GM12878 (cell line): ENCODE measurements at regions not wholly inside any gene's neighbourhood (a gene's known extent, or its start where the extent isn't known, plus 50 kb on each side); places are given as distances from the start of the nearest gene placed in this dataset.

Experiments
- ATAC-seq: fragments of 200-7000 bp; cut with Tn5 transposase; 3 replicates; pipeline ENCODE4 v1.9.1; 2020; ENCODE audit warnings: mild to moderate bottlenecking, moderate library complexity
- BruUV-seq: library from RNA; stranded (reverse); fragments of 400-500 nt; replicated peaks from 2 replicates; lab custom pipeline; 2021; lab: Mats Ljungman, UMichigan
- CTCF ChIA-PET: fragments of 300-600 bp; sonication (Branson Sonifier 250); formaldehyde crosslinking; extraction: SDS; loops from one replicate; lab custom pipeline; 2021; ENCODE audit warnings: inconsistent platforms; lab: Yijun Ruan, JAX
- POLR2A ChIA-PET: fragments of 350-600 bp; formaldehyde crosslinking; extraction: SDS; loops from one replicate; lab custom pipeline; 2021; ENCODE audit warnings: inconsistent platforms; lab: Charles Lee
- RAD21 ChIA-PET: fragments of 300-600 bp; sonication (Branson Sonifier 250); formaldehyde crosslinking; loops from one replicate; lab custom pipeline; 2023; ENCODE audit warnings: antibody characterized with exemption; ENCODE audit not compliant: unreplicated experiment; lab: Charles Lee
- SMC1A ChIA-PET: fragments of 300-600 bp; sonication (Branson Sonifier 250); formaldehyde crosslinking; loops from one replicate; lab custom pipeline; 2023; ENCODE audit not compliant: unreplicated experiment, uncharacterized antibody; lab: Charles Lee
- DNase-seq: peaks from one replicate; pipeline ENCODE4 v3.0.0-alpha.2; 2011; ENCODE audit warnings: low read depth, low spot score
- FAIRE-seq: peaks from 3 replicates; lab custom pipeline; 2011; peaks lifted over from hg19 to GRCh38; lab: Jason Lieb, UNC
- H2AFZ ChIP-seq: 2 replicates; pipeline ENCODE4 v1.6.0; 2011; ENCODE audit warnings: low read depth, low read length, control low read depth; ENCODE audit not compliant: control insufficient read depth
- H3K27ac ChIP-seq: 2 replicates; pipeline ENCODE4 v1.5.1; 2011; ENCODE audit warnings: control low read depth; ENCODE audit not compliant: control insufficient read depth, insufficient read depth
- H3K27me3 ChIP-seq, 2 experiments: replicated peaks in 1 of 2; 2 replicates each; pipeline versions ENCODE4 v1.6.0 to v1.6.1; 2011; ENCODE audit warnings: low read length in 1 of 2; ENCODE audit not compliant: control insufficient read depth in 2 of 2, insufficient read depth in 2 of 2
- H3K36me3 ChIP-seq, 2 experiments: 2 replicates each; pipeline ENCODE4 v1.5.1; 2011; ENCODE audit warnings: low read length in 1 of 2; ENCODE audit not compliant: control insufficient read depth in 2 of 2, insufficient read depth in 2 of 2
- H3K4me1 ChIP-seq: 2 replicates; pipeline ENCODE4 v1.6.1; 2011; ENCODE audit warnings: mild to moderate bottlenecking, low read length, moderate library complexity, mixed read lengths; ENCODE audit not compliant: control insufficient read depth, insufficient read depth
- H3K4me2 ChIP-seq: 2 replicates; pipeline ENCODE4 v1.6.0; 2011; ENCODE audit warnings: control low read depth; ENCODE audit not compliant: control insufficient read depth, insufficient read depth
- H3K4me3 ChIP-seq: fragments of 200-600 bp; sonication (generic); 2 replicates; pipeline ENCODE4 v1.5.1; 2016
- H3K79me2 ChIP-seq: 2 replicates; pipeline ENCODE4 v1.6.0; 2011; ENCODE audit warnings: low read length; ENCODE audit not compliant: control insufficient read depth, insufficient read depth
- H3K9ac ChIP-seq: 2 replicates; pipeline ENCODE4 v1.8.0; 2011; ENCODE audit warnings: low read length, control low read depth, mixed read lengths; ENCODE audit not compliant: control insufficient read depth, insufficient read depth
- H3K9me3 ChIP-seq: replicated peaks from 3 replicates; pipeline ENCODE4 v1.5.1; 2011; ENCODE audit warnings: mild to moderate bottlenecking, low read length; ENCODE audit not compliant: control insufficient read depth, insufficient read depth
- H4K20me1 ChIP-seq: 2 replicates; pipeline ENCODE4 v1.6.0; 2011; ENCODE audit not compliant: control insufficient read depth, insufficient read depth
- CHD4 ChIP-seq: fragments of 200-600 bp; sonication (generic); IDR thresholded peaks from 2 replicates; pipeline ENCODE4 v1.6.1; 2016; ENCODE audit warnings: mild to moderate bottlenecking
- ESRRA ChIP-seq: IDR thresholded peaks from 2 replicates; pipeline ENCODE4 v1.6.1; 2012; ENCODE audit warnings: mild to moderate bottlenecking, low read length, improper control_type of control experiment
- HCFC1 ChIP-seq: fragments of 150-350 bp; IDR thresholded peaks from 2 replicates; pipeline ENCODE4 v1.6.1; 2014; ENCODE audit warnings: low read length
- IKZF1 ChIP-seq: fragments of 450-650 bp; conservative IDR thresholded peaks from 2 replicates; pipeline ENCODE4 v1.6.1; 2017; ENCODE audit warnings: antibody characterized with exemption, mild to moderate bottlenecking
- POLR2AphosphoS5 ChIP-seq: IDR thresholded peaks from 2 replicates; pipeline ENCODE4 v1.6.1; 2011; ENCODE audit warnings: mild to moderate bottlenecking, low read length, inconsistent platforms
- RB1 ChIP-seq: fragments of 450-650 bp; formaldehyde crosslinking; IDR thresholded peaks from 2 replicates; pipeline ENCODE4 v1.6.1; 2017; ENCODE audit warnings: mild to moderate bottlenecking, borderline replicate concordance
- RUNX3 ChIP-seq: IDR thresholded peaks from 2 replicates; pipeline ENCODE4 v1.6.1; 2012; ENCODE audit warnings: low read length, inconsistent platforms
- YY1 ChIP-seq: IDR thresholded peaks from 2 replicates; pipeline ENCODE4 v1.6.1; 2011; ENCODE audit warnings: low read depth, mild to moderate bottlenecking, low read length
- WGBS: methylation state at CpG from one replicate; pipeline ENCODE4 v1.1.6; 2016; ENCODE audit warnings: low lambda C conversion rate; ENCODE audit not compliant: insufficient replicate concordance, insufficient coverage; ENCODE audit errors: missing lambda C conversion rate; 5-methylcytosine and 5-hydroxymethylcytosine counted together
- in situ Hi-C: fragments of 300-500 bp; cut with MboI; formaldehyde crosslinking; loops from 9 replicates; pipeline ENCODE4 v1.14.3; 2018; ENCODE audit warnings: mixed read lengths
- intact Hi-C: fragments of 100-400 bp; cut with micrococcal nuclease; formaldehyde crosslinking; loops from one replicate; pipeline ENCODE4 v1.14.2; 2022; ENCODE audit not compliant: unreplicated experiment
- TF ChIP-seq, protein P1 (sequence below): IDR thresholded peaks from 2 replicates; pipeline ENCODE4 v1.6.1; 2011; ENCODE audit warnings: low read depth, mild to moderate bottlenecking, low read length, moderate library complexity, borderline replicate concordance; ENCODE audit errors: extremely low read depth
- TF ChIP-seq, protein P2 (sequence below): IDR thresholded peaks from 2 replicates; pipeline ENCODE4 v1.6.1; 2012; ENCODE audit warnings: improper control_type of control experiment, low read depth, low read length; ENCODE audit not compliant: insufficient replicate concordance

DNA sequence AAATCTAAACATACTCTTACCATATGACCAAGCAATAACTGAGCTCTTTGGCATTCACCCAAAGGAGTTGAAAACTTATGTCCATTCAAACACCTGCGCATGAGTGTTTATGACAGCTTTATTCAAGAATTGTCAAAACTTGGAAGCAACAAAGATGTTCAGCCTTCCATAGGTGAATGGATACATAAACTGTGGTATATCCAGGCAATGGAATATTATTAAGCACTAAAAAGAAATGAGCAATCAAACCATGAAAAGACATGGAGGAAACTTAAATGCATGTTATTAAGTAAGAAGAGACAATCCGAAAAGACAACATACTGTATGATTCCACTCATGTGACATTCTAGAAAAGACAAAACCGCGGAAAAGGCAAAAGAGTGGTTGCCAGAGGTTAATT lies 312.0 kb upstream of the TMC3 start:
- TF ChIP-seq, protein P1, sequence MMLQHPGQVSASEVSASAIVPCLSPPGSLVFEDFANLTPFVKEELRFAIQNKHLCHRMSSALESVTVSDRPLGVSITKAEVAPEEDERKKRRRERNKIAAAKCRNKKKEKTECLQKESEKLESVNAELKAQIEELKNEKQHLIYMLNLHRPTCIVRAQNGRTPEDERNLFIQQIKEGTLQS = no peak
- POLR2A ChIA-PET = no interaction called here
- no peak for ATAC-seq

DNA sequence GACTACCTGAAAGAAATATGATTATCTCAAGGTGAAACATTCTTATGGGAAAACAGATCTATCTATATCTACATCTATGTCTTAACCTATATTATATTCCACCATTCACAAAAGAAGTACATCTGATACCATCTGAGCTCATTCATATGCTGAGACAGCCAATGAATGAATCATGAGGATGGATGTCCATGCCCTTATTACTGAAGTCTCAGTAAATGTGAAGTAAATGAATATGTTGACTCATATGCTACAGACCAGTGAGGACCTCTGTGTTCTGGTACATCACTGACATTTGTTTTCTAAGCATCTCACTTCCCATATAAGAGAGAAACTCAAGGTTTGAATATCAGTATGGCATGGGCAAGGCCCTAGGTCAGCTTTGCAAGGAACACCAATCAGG lies 311.2 kb upstream of the TMC3 start:
- H3K4me2 ChIP-seq = no peak overlapping the region
- H3K27ac ChIP-seq = no peak overlapping the region
- H3K27me3 ChIP-seq = no peaks in the 10 kb centered on the region
- no peak for FAIRE-seq
- no peaks in the 10 kb centered on the region for H3K9me3 ChIP-seq
- ChIA-PET POLR2A (no interaction called here), CTCF (interaction anchor here (0.5 kb wide), 1 partner anchor 108 kb away, joined by 3 read pairs; no protein-coding TSS in a partner anchor), SMC1A (no interaction called here), RAD21 (no interaction called here)
- no peak overlapping the region for H3K4me3 ChIP-seq
- TF ChIP-seq CHD4 (no peak), POLR2AphosphoS5 (no peak), RUNX3 (no peak), RB1 (no peak), YY1 (no peak), IKZF1 (no peak), HCFC1 (no peak), ESRRA (no peak)
- TF ChIP-seq, protein P2, sequence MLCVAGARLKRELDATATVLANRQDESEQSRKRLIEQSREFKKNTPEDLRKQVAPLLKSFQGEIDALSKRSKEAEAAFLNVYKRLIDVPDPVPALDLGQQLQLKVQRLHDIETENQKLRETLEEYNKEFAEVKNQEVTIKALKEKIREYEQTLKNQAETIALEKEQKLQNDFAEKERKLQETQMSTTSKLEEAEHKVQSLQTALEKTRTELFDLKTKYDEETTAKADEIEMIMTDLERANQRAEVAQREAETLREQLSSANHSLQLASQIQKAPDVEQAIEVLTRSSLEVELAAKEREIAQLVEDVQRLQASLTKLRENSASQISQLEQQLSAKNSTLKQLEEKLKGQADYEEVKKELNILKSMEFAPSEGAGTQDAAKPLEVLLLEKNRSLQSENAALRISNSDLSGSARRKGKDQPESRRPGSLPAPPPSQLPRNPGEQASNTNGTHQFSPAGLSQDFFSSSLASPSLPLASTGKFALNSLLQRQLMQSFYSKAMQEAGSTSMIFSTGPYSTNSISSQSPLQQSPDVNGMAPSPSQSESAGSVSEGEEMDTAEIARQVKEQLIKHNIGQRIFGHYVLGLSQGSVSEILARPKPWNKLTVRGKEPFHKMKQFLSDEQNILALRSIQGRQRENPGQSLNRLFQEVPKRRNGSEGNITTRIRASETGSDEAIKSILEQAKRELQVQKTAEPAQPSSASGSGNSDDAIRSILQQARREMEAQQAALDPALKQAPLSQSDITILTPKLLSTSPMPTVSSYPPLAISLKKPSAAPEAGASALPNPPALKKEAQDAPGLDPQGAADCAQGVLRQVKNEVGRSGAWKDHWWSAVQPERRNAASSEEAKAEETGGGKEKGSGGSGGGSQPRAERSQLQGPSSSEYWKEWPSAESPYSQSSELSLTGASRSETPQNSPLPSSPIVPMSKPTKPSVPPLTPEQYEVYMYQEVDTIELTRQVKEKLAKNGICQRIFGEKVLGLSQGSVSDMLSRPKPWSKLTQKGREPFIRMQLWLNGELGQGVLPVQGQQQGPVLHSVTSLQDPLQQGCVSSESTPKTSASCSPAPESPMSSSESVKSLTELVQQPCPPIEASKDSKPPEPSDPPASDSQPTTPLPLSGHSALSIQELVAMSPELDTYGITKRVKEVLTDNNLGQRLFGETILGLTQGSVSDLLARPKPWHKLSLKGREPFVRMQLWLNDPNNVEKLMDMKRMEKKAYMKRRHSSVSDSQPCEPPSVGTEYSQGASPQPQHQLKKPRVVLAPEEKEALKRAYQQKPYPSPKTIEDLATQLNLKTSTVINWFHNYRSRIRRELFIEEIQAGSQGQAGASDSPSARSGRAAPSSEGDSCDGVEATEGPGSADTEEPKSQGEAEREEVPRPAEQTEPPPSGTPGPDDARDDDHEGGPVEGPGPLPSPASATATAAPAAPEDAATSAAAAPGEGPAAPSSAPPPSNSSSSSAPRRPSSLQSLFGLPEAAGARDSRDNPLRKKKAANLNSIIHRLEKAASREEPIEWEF = no peak
- DNase-seq = no peak
- H3K36me3 ChIP-seq = no peaks in the 10 kb centered on the region
- BruUV-seq = no TSS peak
- in situ Hi-C loops = no loop called here
- no peaks in the 10 kb centered on the region for H4K20me1 ChIP-seq
- H3K4me1 ChIP-seq = no peaks in the 10 kb centered on the region
- ATAC-seq = no peak
- intact Hi-C loops = no loop called here
- no peak overlapping the region for H2AFZ ChIP-seq
- H3K79me2 ChIP-seq = no peaks in the 10 kb centered on the region
- no peak overlapping the region for H3K9ac ChIP-seq

More for the DNA sequence above, 312.0 kb upstream of the TMC3 start:
- no peak overlapping the region for H3K9ac ChIP-seq
- no peaks in the 10 kb centered on the region for H4K20me1 ChIP-seq
- ChIA-PET SMC1A (no interaction called here), CTCF (no interaction called here), RAD21 (no interaction called here)
- BruUV-seq = no TSS peak
- no peaks in the 10 kb centered on the region for H3K9me3 ChIP-seq
- H3K79me2 ChIP-seq = no peaks in the 10 kb centered on the region
- no peak overlapping the region for H3K4me2 ChIP-seq
- in situ Hi-C loops = no loop called here
- H2AFZ ChIP-seq = no peak overlapping the region
- FAIRE-seq (no peak), DNase-seq (no peak)
- no peaks in the 10 kb centered on the region for H3K27me3 ChIP-seq
- no peaks in the 10 kb centered on the region for H3K4me1 ChIP-seq
- intact Hi-C loops = no loop called here
- WGBS = 45% methylated on average over 4 of the region's 4 CpGs
- H3K36me3 ChIP-seq = no peaks in the 10 kb centered on the region
- no peak overlapping the region for H3K4me3 ChIP-seq
- H3K27ac ChIP-seq = no peak overlapping the region
